ENCODE measurements at regions not wholly inside any gene's neighbourhood (a gene's known extent, or its start where the extent isn't known, plus 50 kb on each side); places are given as distances from the start of the nearest gene placed in this dataset.

GRCh38 chr9:2386566-2386965 lies 235.0 kb upstream of the VLDLR start:
- TF ChIP-seq POLR2A (IDR thresholded peaks at IDR 0.05): no peak
- no peak for TF ChIP-seq CTCF (IDR thresholded peaks at IDR 0.05)
